B cell (primary cell): ENCODE measurements at regions not wholly inside any gene's neighbourhood (a gene's known extent, or its start where the extent isn't known, plus 50 kb on each side); places are given as distances from the start of the nearest gene placed in this dataset.

ENCODE experiments used
- CTCF ChIP-seq: fragments of 200-600 bp; IDR thresholded peaks from one replicate; pipeline ENCODE4 v1.8.0; 2022; ENCODE audit warnings: antibody characterized with exemption, mild to moderate bottlenecking
- EZH2 ChIP-seq: IDR thresholded peaks from 2 replicates; pipeline ENCODE4 v1.6.1; 2012; ENCODE audit warnings: borderline replicate concordance, low read depth, mild to moderate bottlenecking, moderate library complexity, low read length; ENCODE audit not compliant: insufficient read depth, poor library complexity, severe bottlenecking

- TF ChIP-seq CTCF: no peak
- TF ChIP-seq EZH2: no peak
Measured at GRCh38 chr5:88613051-88613450, 269.9 kb downstream of the MEF2C start.
